ENCODE measurements at regions not wholly inside any gene's neighbourhood (a gene's known extent, or its start where the extent isn't known, plus 50 kb on each side); places are given as distances from the start of the nearest gene placed in this dataset.

GRCh38 chr21:28344985-28345384 lies 647.7 kb downstream of the LTN1 start:
- no peak for TF ChIP-seq POLR2A (IDR thresholded peaks at IDR 0.05)
- TF ChIP-seq, protein P1, sequence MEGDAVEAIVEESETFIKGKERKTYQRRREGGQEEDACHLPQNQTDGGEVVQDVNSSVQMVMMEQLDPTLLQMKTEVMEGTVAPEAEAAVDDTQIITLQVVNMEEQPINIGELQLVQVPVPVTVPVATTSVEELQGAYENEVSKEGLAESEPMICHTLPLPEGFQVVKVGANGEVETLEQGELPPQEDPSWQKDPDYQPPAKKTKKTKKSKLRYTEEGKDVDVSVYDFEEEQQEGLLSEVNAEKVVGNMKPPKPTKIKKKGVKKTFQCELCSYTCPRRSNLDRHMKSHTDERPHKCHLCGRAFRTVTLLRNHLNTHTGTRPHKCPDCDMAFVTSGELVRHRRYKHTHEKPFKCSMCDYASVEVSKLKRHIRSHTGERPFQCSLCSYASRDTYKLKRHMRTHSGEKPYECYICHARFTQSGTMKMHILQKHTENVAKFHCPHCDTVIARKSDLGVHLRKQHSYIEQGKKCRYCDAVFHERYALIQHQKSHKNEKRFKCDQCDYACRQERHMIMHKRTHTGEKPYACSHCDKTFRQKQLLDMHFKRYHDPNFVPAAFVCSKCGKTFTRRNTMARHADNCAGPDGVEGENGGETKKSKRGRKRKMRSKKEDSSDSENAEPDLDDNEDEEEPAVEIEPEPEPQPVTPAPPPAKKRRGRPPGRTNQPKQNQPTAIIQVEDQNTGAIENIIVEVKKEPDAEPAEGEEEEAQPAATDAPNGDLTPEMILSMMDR (IDR thresholded peaks at IDR 0.05) = no peak

Measured in uterus (tissue), 2 donors.